HL-60 (cell line): ENCODE measurements at regions not wholly inside any gene's neighbourhood (a gene's known extent, or its start where the extent isn't known, plus 50 kb on each side); places are given as distances from the start of the nearest gene placed in this dataset.

Experiments used
- CTCF ChIP-seq: IDR thresholded peaks from one replicate; pipeline ENCODE4 v1.5.1; 2011; ENCODE audit warnings: low read length, control low read depth, inconsistent platforms; ENCODE audit not compliant: insufficient read depth
- POLR2AphosphoS5 ChIP-seq: IDR thresholded peaks from 2 replicates; pipeline ENCODE4 v1.6.1; 2012; ENCODE audit warnings: low read depth

GRCh38 chr17:33684735-33685134 is 391.6 kb upstream of the ASIC2 start:
- TF ChIP-seq POLR2AphosphoS5, result no peak
- no peak for TF ChIP-seq CTCF
